Lung (tissue), 11 donors: ENCODE measurements at regions not wholly inside any gene's neighbourhood (a gene's known extent, or its start where the extent isn't known, plus 50 kb on each side); places are given as distances from the start of the nearest gene placed in this dataset.
A peak's percentile ranks its signal among the peaks of the same experiment; 100 is the strongest.

ENCODE experiments used
- ATAC-seq: fragments of 200-7000 bp; cut with Tn5 transposase; one replicate; pipeline ENCODE4 v1.9.1; 2020; ENCODE audit warnings: moderate number of reproducible peaks; ENCODE audit not compliant: insufficient read depth, low FRiP score
- DNase-seq, 3 donors: peaks; one replicate each; pipeline ENCODE4 v3.0.0-alpha.2; 2013 to 2017
- H3K27ac ChIP-seq, 2 donors: one replicate each; pipeline ENCODE4 v1.5.1; 2013; ENCODE audit warnings: mild to moderate bottlenecking in 2 of 2, moderate library complexity in 2 of 2, control low read depth in 1 of 2, inconsistent platforms in 1 of 2, low read depth in 1 of 2, low read length in 1 of 2
- H3K27me3 ChIP-seq, 3 donors: one replicate each; pipeline ENCODE4 v1.5.1; 2013; ENCODE audit warnings: low read length in 2 of 3; ENCODE audit not compliant: control insufficient read depth in 3 of 3, insufficient read depth in 3 of 3
- H3K36me3 ChIP-seq, 4 donors: one replicate each; pipeline ENCODE4 v1.5.1; 2013; ENCODE audit warnings: low read length in 4 of 4, mild to moderate bottlenecking in 1 of 4, moderate library complexity in 1 of 4; ENCODE audit not compliant: control insufficient read depth in 4 of 4, insufficient read depth in 4 of 4
- H3K4me1 ChIP-seq, 5 donors: one replicate each; pipeline ENCODE4 v1.5.1; 2013; ENCODE audit warnings: low read length in 5 of 5, mild to moderate bottlenecking in 2 of 5, moderate library complexity in 1 of 5; ENCODE audit not compliant: control insufficient read depth in 5 of 5, insufficient read depth in 5 of 5
- H3K4me3 ChIP-seq: one replicate; pipeline ENCODE4 v1.5.1; 2013; ENCODE audit warnings: mild to moderate bottlenecking, control low read depth, moderate library complexity
- H3K9ac ChIP-seq, 2 donors: one replicate each; pipeline ENCODE4 v1.5.1; 2013; ENCODE audit warnings: low read length in 2 of 2, control low read depth in 1 of 2; ENCODE audit not compliant: insufficient read depth in 1 of 2
- H3K9me3 ChIP-seq, 4 donors: one replicate each; pipeline ENCODE4 v1.5.1; 2013; ENCODE audit warnings: low read length in 3 of 4, mild to moderate bottlenecking in 1 of 4, moderate library complexity in 1 of 4; ENCODE audit not compliant: control insufficient read depth in 4 of 4, insufficient read depth in 3 of 4
- whole genome bisulfite sequencing, 2 donors: extraction: QIAGEN DNeasy Blood & Tissue Kit; methylation state at CpG; one replicate each; pipeline ENCODE4 v1.1.7; 2013; 5-methylcytosine and 5-hydroxymethylcytosine counted together
- TF ChIP-seq, protein P1 (sequence below): IDR thresholded peaks from 2 replicates; pipeline ENCODE4 v1.5.1; 2012; ENCODE audit warnings: mild to moderate bottlenecking; ENCODE audit errors: control extremely low read depth, extremely low read depth
- donor health status: control.
- donor health status: control.
- donor health status: Bipolar disorder and iron deficiency.
- donor health status: healthy.
- donor health status: DM: yes; HTN: yes; CAD: no.

- Histone ChIP-seq H3K9ac (no peak overlapping the region), H3K36me3 (no peaks in the 10 kb centered on the region), H3K4me3 (no peak overlapping the region), H3K27me3 (no peaks in the 10 kb centered on the region), H3K4me1 (peaks cover 0 to 32% (median 0%) of the 10 kb centered on the region in 5 donors), H3K9me3 (no peaks in the 10 kb centered on the region), H3K27ac (no peak overlapping the region)
- DNase-seq (no peak), ATAC-seq (no peak)
- TF ChIP-seq, protein P1, sequence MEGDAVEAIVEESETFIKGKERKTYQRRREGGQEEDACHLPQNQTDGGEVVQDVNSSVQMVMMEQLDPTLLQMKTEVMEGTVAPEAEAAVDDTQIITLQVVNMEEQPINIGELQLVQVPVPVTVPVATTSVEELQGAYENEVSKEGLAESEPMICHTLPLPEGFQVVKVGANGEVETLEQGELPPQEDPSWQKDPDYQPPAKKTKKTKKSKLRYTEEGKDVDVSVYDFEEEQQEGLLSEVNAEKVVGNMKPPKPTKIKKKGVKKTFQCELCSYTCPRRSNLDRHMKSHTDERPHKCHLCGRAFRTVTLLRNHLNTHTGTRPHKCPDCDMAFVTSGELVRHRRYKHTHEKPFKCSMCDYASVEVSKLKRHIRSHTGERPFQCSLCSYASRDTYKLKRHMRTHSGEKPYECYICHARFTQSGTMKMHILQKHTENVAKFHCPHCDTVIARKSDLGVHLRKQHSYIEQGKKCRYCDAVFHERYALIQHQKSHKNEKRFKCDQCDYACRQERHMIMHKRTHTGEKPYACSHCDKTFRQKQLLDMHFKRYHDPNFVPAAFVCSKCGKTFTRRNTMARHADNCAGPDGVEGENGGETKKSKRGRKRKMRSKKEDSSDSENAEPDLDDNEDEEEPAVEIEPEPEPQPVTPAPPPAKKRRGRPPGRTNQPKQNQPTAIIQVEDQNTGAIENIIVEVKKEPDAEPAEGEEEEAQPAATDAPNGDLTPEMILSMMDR = no peak
- 59 to 64% methylated on average over 6 of the region's 6 CpGs for WGBS, 2 donors
Observed at GRCh38 chr11:115718106-115718505, 213.9 kb upstream of the CADM1 start.

DNA sequence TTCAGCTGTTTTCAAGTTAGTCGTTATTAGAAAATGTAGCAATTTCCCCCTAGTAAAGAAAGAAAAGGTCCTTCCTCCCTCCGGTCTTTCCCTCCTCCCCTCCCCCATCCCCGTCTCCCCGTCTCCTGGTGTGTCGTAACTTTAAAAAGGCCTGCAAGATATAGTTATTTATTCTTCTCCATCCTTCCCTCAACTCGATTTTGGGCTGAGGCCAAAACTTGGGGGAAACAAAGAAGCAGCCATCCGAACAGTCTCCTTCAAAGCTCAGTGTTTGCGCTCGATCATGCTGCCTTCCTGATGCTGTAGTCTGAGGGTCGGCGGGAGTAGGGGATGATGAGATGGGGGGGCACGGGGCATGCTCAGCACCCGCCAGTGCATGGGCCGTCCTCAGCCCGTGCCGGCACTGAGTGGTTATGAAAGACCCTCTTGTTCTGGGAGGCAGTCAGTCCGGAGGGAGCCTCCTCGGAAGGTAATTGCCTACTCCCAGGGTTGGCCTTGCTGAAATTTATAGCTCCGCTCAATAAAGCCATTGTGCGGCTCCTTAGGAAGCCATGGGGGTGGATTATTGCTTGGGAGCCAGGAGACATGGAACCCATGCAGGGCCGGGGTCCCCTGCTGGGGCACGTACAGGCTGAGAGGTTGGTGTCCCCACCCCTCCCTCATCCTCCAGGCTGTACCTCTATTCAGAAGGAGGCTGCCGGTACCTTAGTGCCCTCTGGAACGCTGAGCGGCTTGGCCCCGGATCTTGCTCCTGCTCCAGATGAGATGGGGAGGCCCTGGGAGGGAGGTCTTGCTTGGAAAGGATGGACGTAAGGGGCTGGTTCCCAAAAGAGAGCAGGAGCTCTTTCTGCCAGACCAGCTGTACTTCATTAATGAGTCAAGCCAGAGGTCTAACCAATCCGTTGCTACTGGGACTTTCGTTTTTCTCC lies 212.7 kb upstream of the CADM1 start:
- Histone ChIP-seq H3K4me1 (peaks cover 0 to 32% (median 0%) of the 10 kb centered on the region in 5 donors), H3K9ac (no peak overlapping the region), H3K4me3 (no peak overlapping the region), H3K9me3 (no peaks in the 10 kb centered on the region), H3K27ac (no peak overlapping the region), H3K36me3 (no peaks in the 10 kb centered on the region), H3K27me3 (no peaks in the 10 kb centered on the region)
- peak; percentile 82 to 95 (median 92) for DNase-seq
- TF ChIP-seq, protein P1 = no peak
- WGBS, 2 donors = 40 to 42% methylated on average over 29 of the region's 29 CpGs
- ATAC-seq = no peak

DNA sequence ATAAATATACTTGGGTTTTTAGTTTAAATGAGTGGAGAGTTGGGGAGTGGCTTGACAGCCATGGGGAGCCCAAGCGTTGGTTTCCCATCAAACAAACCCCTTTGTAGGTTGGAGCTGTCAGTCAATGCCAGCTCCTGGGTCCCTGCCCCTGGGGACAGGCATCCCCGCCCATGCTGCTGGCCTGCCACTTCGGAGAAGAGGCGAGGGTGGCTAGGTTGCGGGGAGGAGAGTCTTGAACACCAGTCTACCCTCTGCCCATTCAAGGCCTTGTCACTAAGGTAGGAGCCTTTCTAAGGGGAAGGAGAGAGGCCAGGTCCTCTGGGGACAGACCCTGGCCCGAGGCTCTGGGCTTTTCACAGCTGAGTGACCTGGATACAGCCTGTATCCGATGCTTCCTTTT lies 211.9 kb upstream of the CADM1 start:
- no peak for ATAC-seq
- TF ChIP-seq, protein P1 = no peak
- H3K9me3 ChIP-seq = no peaks in the 10 kb centered on the region
- H3K36me3 ChIP-seq = no peaks in the 10 kb centered on the region
- no peak overlapping the region for H3K27ac ChIP-seq
- WGBS, 2 donors = 73 to 82% methylated on average over 7 of the region's 7 CpGs
- peaks cover 0 to 30% (median 0%) of the 10 kb centered on the region in 5 donors for H3K4me1 ChIP-seq
- no peak overlapping the region for H3K9ac ChIP-seq
- H3K27me3 ChIP-seq = no peaks in the 10 kb centered on the region
- no peak for DNase-seq
- no peak overlapping the region for H3K4me3 ChIP-seq
